Transverse colon (tissue), 4 donors: ENCODE measurements at regions not wholly inside any gene's neighbourhood (a gene's known extent, or its start where the extent isn't known, plus 50 kb on each side); places are given as distances from the start of the nearest gene placed in this dataset.

Source experiments
- CTCF ChIP-seq, 5 experiments: fragments of 200-600 bp in 3 of 5; fragments of 450-650 bp in 2 of 5; sonication (generic) in 3 of 5; IDR thresholded peaks; 1 replicate in 2 of 5; 2 replicates in 3 of 5; pipeline ENCODE4 v1.5.1; 2016 to 2017; ENCODE audit warnings: antibody characterized with exemption in 5 of 5, inconsistent platforms in 3 of 5, mild to moderate bottlenecking in 2 of 5, moderate library complexity in 1 of 5
- EP300 ChIP-seq: sonication (generic); formaldehyde crosslinking; IDR thresholded peaks from one replicate; pipeline ENCODE4 v1.6.1; 2017; ENCODE audit warnings: antibody characterized with exemption, low read depth
- POLR2A ChIP-seq: fragments of 450-650 bp; IDR thresholded peaks from one replicate; pipeline ENCODE4 v1.6.1; 2016; ENCODE audit warnings: antibody characterized with exemption, mild to moderate bottlenecking, moderate library complexity
- POLR2AphosphoS5 ChIP-seq, 3 donors: sonication (generic); formaldehyde crosslinking; IDR thresholded peaks; one replicate each; pipeline ENCODE4 v1.6.1; 2016; ENCODE audit warnings: antibody characterized with exemption in 3 of 3

DNA sequence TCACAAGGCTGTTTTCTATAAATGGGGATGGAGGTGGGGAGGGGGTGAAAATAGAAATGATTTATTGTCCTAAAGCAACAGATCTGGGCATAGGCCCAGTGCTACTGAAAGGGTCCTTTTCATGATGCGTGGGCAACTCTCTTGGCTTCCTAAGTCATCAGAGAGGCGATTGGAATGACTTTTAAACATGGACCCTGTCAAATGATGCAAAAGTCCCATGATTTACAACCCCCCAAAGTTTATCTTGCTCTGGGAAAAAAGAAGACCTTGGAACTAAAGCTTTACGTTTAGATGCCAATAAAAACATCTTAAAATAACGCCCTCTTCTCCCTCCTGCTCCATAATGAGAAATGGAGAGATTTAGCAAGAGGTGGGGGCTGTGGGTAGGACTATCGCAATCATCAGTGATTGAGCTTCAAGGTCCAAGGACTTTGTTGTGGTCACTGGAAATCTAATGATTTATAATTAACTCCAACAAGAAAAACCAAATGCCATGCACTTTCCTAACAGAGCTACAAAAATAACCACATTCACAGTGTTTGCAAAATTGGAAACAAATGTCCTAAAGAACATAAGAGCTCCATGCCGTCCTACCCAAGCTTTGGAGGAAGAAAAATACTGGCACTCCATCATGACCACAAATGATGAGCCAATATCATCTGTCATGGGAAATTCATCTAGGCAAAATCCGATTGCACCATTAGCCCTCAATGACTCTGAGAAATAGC, 167.5 kb upstream of the CLINT1 start:
- TF ChIP-seq CTCF (IDR thresholded peaks at IDR 0.05) (no peak), POLR2AphosphoS5 (IDR thresholded peaks at IDR 0.05) (no peak), EP300 (no peak), POLR2A (no peak)
